ENCODE measurements at regions not wholly inside any gene's neighbourhood (a gene's known extent, or its start where the extent isn't known, plus 50 kb on each side); places are given as distances from the start of the nearest gene placed in this dataset.
A peak's percentile ranks its signal among the peaks of the same experiment; 100 is the strongest.

DNA sequence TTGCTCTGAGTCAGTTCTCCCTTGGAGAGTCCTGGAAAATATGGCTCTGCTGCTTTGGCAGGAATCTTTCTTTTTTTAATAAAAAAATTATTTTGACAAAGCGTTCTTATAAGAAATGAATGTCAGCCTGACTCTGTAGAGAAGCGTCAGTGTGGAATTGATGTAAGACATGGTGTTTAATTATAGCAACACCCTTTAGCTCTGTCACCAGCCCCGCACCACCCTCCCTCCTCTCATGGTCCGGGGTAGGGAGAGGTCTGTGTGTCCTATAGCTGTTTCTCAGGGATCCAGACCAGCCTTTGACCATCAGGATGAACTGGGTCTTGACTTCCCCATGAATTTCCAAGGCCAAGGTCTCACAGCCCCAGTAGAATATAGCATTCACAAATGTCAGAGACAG is 120.6 kb downstream of the CHST1 start:
- H3K27me3 ChIP-seq, result peaks cover 37% of the 10 kb centered on the region
- H3K27ac ChIP-seq, result no peak overlapping the region
- no peaks in the 10 kb centered on the region for H3K9me3 ChIP-seq (ENCODE audit: low read depth)
- no peaks in the 10 kb centered on the region for H3K4me1 ChIP-seq (ENCODE audit: low read depth)
- TF ChIP-seq CTCF (IDR thresholded peaks at IDR 0.05; ENCODE audit: low read depth, low read length), result no peak
- H3K36me3 ChIP-seq, result no peaks in the 10 kb centered on the region
- DNase-seq (ENCODE audit: low read depth in 1 of 2, low spot score in 1 of 2), result no peak
- no peak overlapping the region for H3K4me3 ChIP-seq

GRCh38 chr11:45543808-45544422 is 121.5 kb downstream of the CHST1 start:
- DNase-seq (ENCODE audit: low read depth in 1 of 2, low spot score in 1 of 2), result peak; percentile 62 to 71

GRCh38 chr11:45543081-45543480 is 122.3 kb downstream of the CHST1 start:
- no peaks in the 10 kb centered on the region for H3K4me1 ChIP-seq (ENCODE audit: low read depth)
- no peak for TF ChIP-seq CTCF (IDR thresholded peaks at IDR 0.05; ENCODE audit: low read depth, low read length)

More at GRCh38 chr11:45543808-45544422, 121.5 kb downstream of the CHST1 start:
- Histone ChIP-seq H3K9me3 (ENCODE audit: low read depth) (no peaks in the 10 kb centered on the region), H3K27ac (no peak overlapping the region), H3K4me3 (no peak overlapping the region), H3K36me3 (no peaks in the 10 kb centered on the region), H3K27me3 (peaks cover 44% of the 10 kb centered on the region), H3K4me1 (ENCODE audit: low read depth) (no peaks in the 10 kb centered on the region)
- no peak for TF ChIP-seq CTCF (IDR thresholded peaks at IDR 0.05; ENCODE audit: low read depth, low read length)

DNA sequence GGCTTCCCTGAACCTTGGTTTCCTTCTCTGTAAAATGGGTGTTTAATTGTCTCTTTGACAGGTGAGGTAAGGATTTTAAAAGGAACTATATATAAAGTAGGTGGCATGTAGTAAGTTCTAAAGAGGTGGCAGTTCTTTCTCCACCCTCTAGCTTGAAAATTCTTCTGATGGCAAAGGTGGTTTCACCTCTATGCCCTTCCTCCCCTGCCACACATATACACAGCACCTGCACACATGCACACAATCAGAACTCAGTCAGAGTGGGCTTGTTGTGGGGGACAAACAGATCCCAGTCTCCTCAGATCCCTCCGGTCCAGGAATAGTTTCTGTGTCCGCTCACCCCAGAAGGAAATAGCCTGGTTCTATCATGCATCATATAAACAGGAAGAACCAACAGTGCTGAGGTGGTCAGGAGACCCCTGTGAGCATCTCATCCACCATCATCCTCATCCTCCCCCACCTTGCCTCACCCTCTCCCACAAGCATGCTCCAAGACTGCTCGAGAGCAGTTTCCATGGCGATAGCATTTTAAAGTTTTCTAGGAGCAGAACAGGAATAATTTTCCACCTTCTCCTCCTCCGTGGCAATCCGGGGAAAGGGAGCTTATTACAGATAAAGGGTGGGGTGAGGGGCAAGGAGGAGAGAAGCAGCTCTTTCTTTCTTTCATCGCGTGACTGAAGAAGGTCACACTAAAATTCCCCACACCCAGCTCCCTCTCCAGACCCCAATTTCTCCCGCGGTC is 123.6 kb downstream of the CHST1 start:
- peaks cover 48% of the 10 kb centered on the region for H3K27me3 ChIP-seq

More at GRCh38 chr11:45543081-45543480, 122.3 kb downstream of the CHST1 start:
- Histone ChIP-seq H3K4me3 (no peak overlapping the region), H3K9me3 (ENCODE audit: low read depth) (no peaks in the 10 kb centered on the region), H3K27me3 (peaks cover 45% of the 10 kb centered on the region), H3K27ac (no peak overlapping the region), H3K36me3 (no peaks in the 10 kb centered on the region)
- DNase-seq (ENCODE audit: low read depth in 1 of 2, low spot score in 1 of 2), result no peak

GRCh38 chr11:45538939-45539338 is 126.5 kb downstream of the CHST1 start:
- H3K4me1 ChIP-seq (ENCODE audit: low read depth), result no peaks in the 10 kb centered on the region
- no peaks in the 10 kb centered on the region for H3K9me3 ChIP-seq (ENCODE audit: low read depth)
- H3K36me3 ChIP-seq, result no peaks in the 10 kb centered on the region
- no peak for TF ChIP-seq CTCF (IDR thresholded peaks at IDR 0.05; ENCODE audit: low read depth, low read length)
- no peak overlapping the region for H3K4me3 ChIP-seq
- H3K27ac ChIP-seq, result no peak overlapping the region
- peaks cover 40% of the 10 kb centered on the region for H3K27me3 ChIP-seq
- DNase-seq (ENCODE audit: low read depth in 1 of 2, low spot score in 1 of 2), result peak in 1 of 2 donors; percentile 61

More for the DNA sequence above, 123.6 kb downstream of the CHST1 start:
- DNase-seq (ENCODE audit: low read depth in 1 of 2, low spot score in 1 of 2), result no peak
- no peaks in the 10 kb centered on the region for H3K4me1 ChIP-seq (ENCODE audit: low read depth)
- no peak overlapping the region for H3K4me3 ChIP-seq
- H3K36me3 ChIP-seq, result no peaks in the 10 kb centered on the region
- no peaks in the 10 kb centered on the region for H3K9me3 ChIP-seq (ENCODE audit: low read depth)
- no peak for TF ChIP-seq CTCF (IDR thresholded peaks at IDR 0.05; ENCODE audit: low read depth, low read length)
- H3K27ac ChIP-seq, result no peak overlapping the region
